RWPE2 (cell line): ENCODE measurements at regions not wholly inside any gene's neighbourhood (a gene's known extent, or its start where the extent isn't known, plus 50 kb on each side); places are given as distances from the start of the nearest gene placed in this dataset.

Experiments
- ATAC-seq: fragments of 200-7000 bp; cut with Tn5 transposase; 3 replicates; pipeline ENCODE4 v1.9.1; 2021; ENCODE audit warnings: low read depth
- DNase-seq: peaks from one replicate; pipeline ENCODE4 v3.0.0-alpha.2; 2020; ENCODE audit warnings: low spot score
- H3K27ac ChIP-seq: fragments of 450-650 bp; 2 replicates; pipeline ENCODE4 v1.5.1; 2017; ENCODE audit warnings: mild to moderate bottlenecking; ENCODE audit not compliant: poor library complexity, severe bottlenecking
- H3K27me3 ChIP-seq: fragments of 250-450 bp; sonication (Bioruptor Pico); 2 replicates; pipeline ENCODE4 v1.5.1; 2021; ENCODE audit warnings: mild to moderate bottlenecking, moderate library complexity; ENCODE audit not compliant: insufficient read depth, poor library complexity, severe bottlenecking
- H3K36me3 ChIP-seq: fragments of 250-450 bp; sonication (Bioruptor Pico); 2 replicates; pipeline ENCODE4 v1.5.1; 2020; ENCODE audit warnings: low read depth, mild to moderate bottlenecking, moderate library complexity
- H3K4me1 ChIP-seq: fragments of 250-450 bp; sonication (Bioruptor Pico); 2 replicates; pipeline ENCODE4 v1.5.1; 2021; ENCODE audit warnings: mild to moderate bottlenecking, moderate library complexity; ENCODE audit not compliant: insufficient read depth, poor library complexity, severe bottlenecking
- H3K4me3 ChIP-seq: fragments of 250-450 bp; sonication (Bioruptor Pico); 2 replicates; pipeline ENCODE4 v1.5.1; 2021; ENCODE audit warnings: mild to moderate bottlenecking, moderate library complexity; ENCODE audit not compliant: severe bottlenecking
- H3K9me3 ChIP-seq: fragments of 250-450 bp; sonication (Bioruptor Pico); 2 replicates; pipeline ENCODE4 v1.5.1; 2021; ENCODE audit warnings: mild to moderate bottlenecking, moderate library complexity; ENCODE audit not compliant: severe bottlenecking
- TF ChIP-seq, protein P1 (sequence below): fragments of 450-650 bp; IDR thresholded peaks from one replicate; pipeline ENCODE4 v1.5.1; 2017; ENCODE audit warnings: mild to moderate bottlenecking, moderate library complexity; ENCODE audit not compliant: poor library complexity, severe bottlenecking

- no peaks in the 10 kb centered on the region for H3K27me3 ChIP-seq
- H3K9me3 ChIP-seq: no peaks in the 10 kb centered on the region
- H3K4me3 ChIP-seq: no peak overlapping the region
- TF ChIP-seq, protein P1, sequence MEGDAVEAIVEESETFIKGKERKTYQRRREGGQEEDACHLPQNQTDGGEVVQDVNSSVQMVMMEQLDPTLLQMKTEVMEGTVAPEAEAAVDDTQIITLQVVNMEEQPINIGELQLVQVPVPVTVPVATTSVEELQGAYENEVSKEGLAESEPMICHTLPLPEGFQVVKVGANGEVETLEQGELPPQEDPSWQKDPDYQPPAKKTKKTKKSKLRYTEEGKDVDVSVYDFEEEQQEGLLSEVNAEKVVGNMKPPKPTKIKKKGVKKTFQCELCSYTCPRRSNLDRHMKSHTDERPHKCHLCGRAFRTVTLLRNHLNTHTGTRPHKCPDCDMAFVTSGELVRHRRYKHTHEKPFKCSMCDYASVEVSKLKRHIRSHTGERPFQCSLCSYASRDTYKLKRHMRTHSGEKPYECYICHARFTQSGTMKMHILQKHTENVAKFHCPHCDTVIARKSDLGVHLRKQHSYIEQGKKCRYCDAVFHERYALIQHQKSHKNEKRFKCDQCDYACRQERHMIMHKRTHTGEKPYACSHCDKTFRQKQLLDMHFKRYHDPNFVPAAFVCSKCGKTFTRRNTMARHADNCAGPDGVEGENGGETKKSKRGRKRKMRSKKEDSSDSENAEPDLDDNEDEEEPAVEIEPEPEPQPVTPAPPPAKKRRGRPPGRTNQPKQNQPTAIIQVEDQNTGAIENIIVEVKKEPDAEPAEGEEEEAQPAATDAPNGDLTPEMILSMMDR: no peak
- peak overlapping the region; percentile 87 for H3K27ac ChIP-seq
- H3K4me1 ChIP-seq: peaks cover 34% of the 10 kb centered on the region
- no peak for ATAC-seq
- no peaks in the 10 kb centered on the region for H3K36me3 ChIP-seq
- DNase-seq: no peak
Measured at GRCh38 chr2:118720866-118721265, 126.6 kb downstream of the EN1 start.

DNA sequence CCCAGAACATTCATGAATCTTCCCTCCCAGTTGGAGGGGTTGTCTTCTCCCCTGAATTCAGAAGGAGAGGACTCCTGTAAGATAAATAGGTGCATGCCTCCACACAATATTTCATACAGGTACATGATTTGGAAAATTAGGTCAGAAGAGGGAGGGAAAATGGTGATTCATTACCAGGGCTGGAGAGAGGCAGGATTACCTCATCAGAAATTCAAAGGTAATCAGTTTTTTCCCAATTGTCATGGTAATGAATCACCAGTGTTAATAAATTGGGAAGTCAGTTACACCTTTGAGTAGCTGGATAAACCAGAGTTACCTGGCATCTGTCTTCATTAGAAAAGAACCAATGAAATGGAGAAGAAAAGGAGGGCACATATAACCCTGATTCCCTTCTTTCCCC lies 128.5 kb downstream of the EN1 start:
- DNase-seq: no peak
- Histone ChIP-seq H3K27ac (no peak overlapping the region), H3K4me3 (no peak overlapping the region), H3K36me3 (no peaks in the 10 kb centered on the region), H3K4me1 (peaks cover 32% of the 10 kb centered on the region), H3K9me3 (no peaks in the 10 kb centered on the region), H3K27me3 (no peaks in the 10 kb centered on the region)
- TF ChIP-seq, protein P1: no peak
- ATAC-seq: peak; percentile 18; the same call in 1 of the 3 replicates

DNA sequence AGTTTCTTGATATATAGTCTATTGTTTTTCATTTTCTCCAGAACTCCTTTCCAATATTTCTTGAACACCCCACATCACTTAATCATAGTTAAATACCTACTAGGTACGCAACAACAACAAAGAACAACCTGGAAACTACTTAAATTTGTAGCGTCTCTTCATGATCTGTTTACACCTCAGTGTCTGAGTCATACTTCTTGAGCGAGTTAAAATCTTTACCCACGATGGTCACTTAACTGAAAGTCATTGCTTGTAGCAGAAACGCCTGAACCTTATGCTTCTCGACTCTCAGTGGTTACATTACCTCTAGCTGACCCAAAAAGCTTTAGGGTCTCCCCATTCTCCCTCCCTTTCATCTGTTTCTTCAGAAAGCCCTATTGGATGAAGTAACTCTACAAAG lies 131.3 kb downstream of the EN1 start:
- TF ChIP-seq, protein P1: no peak
- H3K27ac ChIP-seq: no peak overlapping the region
- DNase-seq (no peak), ATAC-seq (no peak)
- peaks cover 6% of the 10 kb centered on the region for H3K4me1 ChIP-seq
- H3K9me3 ChIP-seq: no peaks in the 10 kb centered on the region
- no peak overlapping the region for H3K4me3 ChIP-seq
- H3K27me3 ChIP-seq: no peaks in the 10 kb centered on the region
- no peaks in the 10 kb centered on the region for H3K36me3 ChIP-seq

GRCh38 chr2:118714118-118714517 lies 133.3 kb downstream of the EN1 start:
- H3K4me3 ChIP-seq: no peak overlapping the region
- no peaks in the 10 kb centered on the region for H3K36me3 ChIP-seq
- H3K27me3 ChIP-seq: no peaks in the 10 kb centered on the region
- ATAC-seq: no peak
- TF ChIP-seq, protein P1: no peak
- no peak overlapping the region for H3K27ac ChIP-seq
- no peaks in the 10 kb centered on the region for H3K9me3 ChIP-seq
- H3K4me1 ChIP-seq: peaks cover 5% of the 10 kb centered on the region
- no peak for DNase-seq

DNA sequence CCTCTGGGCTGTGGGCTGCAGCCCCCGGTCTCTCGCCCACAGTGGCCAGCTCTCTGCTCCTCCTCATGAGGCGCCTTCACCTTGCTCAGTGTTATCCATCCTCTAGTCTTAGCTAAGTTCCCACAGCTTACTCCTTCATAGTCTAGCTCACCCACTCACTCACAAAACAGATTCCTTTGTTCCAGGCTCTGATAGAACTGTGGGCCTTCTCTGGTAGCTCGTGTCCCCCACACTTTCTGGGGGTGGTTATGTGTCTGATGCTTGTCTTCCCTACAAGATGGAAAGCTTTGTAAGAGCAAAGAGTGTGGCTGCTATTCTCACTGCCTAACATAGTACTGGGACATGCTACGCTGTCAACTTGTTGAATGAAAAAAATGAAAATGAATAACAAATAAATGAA lies 135.8 kb downstream of the EN1 start:
- Histone ChIP-seq H3K27me3 (no peaks in the 10 kb centered on the region), H3K4me3 (no peak overlapping the region), H3K9me3 (no peaks in the 10 kb centered on the region), H3K27ac (no peak overlapping the region), H3K36me3 (no peaks in the 10 kb centered on the region), H3K4me1 (no peaks in the 10 kb centered on the region)
- no peak for ATAC-seq
- DNase-seq: no peak
- TF ChIP-seq, protein P1: no peak
